Right renal cortex interstitium (tissue), 3 donors: ENCODE measurements at regions not wholly inside any gene's neighbourhood (a gene's known extent, or its start where the extent isn't known, plus 50 kb on each side); places are given as distances from the start of the nearest gene placed in this dataset.
"Not testable (repeated sequence)": the region's sequence is repeated elsewhere in the genome, so short reads cannot be mapped to it uniquely, and the experiment has no call there.

Experiments used
- DNase-seq, 3 donors: peaks; one replicate each; pipeline ENCODE4 v3.0.0-alpha.2; 2013; ENCODE audit warnings: low read depth in 3 of 3, low spot score in 2 of 3

DNA sequence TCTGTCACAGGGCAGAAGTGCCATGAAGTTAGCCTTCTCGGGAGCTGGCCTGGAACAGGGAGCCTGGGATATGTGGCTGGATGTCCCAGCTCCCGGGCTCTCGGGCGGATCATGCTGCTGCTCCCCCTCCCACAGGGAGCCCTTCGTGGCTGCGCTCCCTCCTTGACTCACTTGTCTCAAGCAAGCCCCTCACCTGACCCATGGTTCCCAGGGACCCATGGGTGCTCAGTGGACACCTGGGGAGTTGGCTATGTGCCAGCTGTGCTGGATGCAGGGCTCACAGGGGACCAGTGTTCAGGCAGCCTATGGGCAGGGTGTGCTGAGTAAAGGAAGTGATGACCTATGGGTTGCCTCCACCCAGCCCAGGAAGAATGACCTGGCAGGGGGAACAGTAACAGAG lies 213.1 kb upstream of the SGCG start:
- no peak for DNase-seq

GRCh38 chr13:22979952-22980351 lies 200.8 kb upstream of the SGCG start:
- DNase-seq: no peak

GRCh38 chr13:22980936-22981335 lies 199.8 kb upstream of the SGCG start:
- no peak for DNase-seq

GRCh38 chr13:22993148-22993547 lies 187.6 kb upstream of the SGCG start:
- DNase-seq: no peak

DNA sequence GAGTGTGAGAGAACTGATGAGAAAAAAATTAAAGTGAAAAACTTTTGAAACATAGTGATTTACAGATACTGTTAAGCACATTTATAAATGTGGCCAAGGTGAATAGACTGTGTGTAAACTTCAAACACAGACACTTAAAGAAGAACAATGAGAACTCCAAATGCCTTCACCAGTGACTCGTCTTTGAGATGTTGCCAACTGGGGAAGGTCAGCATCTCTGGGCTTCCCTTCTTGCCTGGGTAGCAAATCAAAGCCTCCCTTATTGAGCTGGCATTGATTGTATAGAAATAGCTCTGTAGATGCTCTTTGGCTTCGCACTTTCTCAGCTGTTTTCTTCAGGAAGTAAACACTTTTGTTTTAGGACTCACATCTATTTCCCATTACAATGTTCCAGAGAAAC lies 177.3 kb upstream of the SGCG start:
- DNase-seq: no peak

DNA sequence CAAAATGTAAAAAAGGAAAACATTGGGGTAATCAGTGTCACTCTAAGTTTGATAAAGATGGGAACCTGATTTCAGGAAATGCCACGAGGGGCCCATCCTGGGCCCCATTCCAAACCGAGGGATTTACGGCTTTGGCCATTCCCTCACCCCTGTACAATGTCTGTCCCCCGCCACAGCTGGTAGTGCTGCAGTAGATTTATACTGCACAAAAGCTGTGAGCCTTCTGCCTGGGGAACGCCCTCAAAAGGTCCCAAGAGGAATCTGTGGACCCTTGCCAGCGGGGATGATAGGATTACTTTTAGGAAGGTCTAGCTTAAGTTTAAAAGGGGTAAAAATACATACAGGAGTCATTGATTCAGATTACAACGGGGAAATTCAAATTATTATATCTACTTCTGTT lies 173.4 kb upstream of the SGCG start:
- DNase-seq: peak; percentile 13 to 46 (median 16)

DNA sequence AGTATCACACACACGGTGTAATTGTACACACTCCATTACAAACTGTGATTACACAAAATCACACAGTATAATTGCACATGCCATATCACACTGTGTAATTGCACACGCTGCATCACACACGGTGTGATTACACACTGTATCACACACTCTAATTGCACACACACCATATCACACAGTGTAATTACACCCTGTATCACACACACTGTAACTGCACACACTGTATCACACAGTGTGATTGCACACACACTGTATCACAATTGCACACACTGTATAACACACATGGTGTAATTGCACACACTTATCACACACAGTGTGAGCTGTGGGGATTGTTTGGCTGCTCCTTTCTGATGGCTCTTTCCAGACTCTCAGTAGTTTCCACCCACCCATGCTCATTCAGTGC lies 162.6 kb upstream of the SGCG start:
- DNase-seq: no peak

DNA sequence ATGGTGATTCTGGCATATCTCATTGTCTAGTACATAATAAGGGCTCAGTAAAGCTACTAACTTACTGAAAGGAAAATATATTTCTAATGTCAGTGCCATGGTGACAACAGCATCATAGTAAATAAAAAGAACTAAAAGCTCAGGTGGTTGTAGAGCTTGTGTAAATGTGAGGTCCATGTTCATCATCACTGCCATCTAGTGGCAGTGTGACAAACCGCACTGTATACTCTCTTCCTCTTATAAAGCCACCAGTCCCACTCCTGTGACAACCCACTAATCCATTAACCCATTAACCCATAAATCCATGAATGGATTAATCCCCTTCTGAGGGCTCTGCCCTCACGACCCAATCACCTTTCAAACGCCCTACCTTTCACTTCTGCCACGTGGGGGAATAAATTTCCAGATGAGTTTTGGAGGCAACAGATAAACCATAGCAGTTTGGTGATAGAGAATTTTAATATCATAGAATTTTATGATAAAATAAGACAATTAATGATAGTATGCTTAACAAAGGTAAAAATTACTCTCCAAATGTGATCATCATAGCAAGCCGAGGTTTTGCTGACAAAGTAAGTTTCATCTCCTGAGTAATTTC lies 160.4 kb upstream of the SGCG start:
- peak; percentile 39 to 49 (median 48) for DNase-seq

- DNase-seq: no peak
Measured at GRCh38 chr13:23021906-23022305, 158.9 kb upstream of the SGCG start.

DNA sequence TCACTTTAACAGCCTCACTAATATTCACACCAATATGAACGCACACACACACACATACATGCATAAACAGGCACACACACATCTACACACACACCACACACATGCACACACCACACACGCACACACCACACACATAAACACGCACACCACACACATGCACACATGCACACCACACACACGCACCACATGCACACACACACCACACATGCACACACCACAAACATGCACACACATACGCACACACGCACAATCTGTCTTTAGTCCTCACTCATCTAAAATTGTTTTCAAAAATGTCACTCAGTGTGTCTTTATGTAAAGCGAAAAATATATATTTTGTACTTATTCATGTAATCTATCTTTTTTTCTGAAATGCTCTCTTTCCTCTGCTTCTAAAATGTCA lies 158.1 kb upstream of the SGCG start:
- DNase-seq: no peak

GRCh38 chr13:23025864-23026608 lies 154.7 kb upstream of the SGCG start:
- DNase-seq: no peak

DNA sequence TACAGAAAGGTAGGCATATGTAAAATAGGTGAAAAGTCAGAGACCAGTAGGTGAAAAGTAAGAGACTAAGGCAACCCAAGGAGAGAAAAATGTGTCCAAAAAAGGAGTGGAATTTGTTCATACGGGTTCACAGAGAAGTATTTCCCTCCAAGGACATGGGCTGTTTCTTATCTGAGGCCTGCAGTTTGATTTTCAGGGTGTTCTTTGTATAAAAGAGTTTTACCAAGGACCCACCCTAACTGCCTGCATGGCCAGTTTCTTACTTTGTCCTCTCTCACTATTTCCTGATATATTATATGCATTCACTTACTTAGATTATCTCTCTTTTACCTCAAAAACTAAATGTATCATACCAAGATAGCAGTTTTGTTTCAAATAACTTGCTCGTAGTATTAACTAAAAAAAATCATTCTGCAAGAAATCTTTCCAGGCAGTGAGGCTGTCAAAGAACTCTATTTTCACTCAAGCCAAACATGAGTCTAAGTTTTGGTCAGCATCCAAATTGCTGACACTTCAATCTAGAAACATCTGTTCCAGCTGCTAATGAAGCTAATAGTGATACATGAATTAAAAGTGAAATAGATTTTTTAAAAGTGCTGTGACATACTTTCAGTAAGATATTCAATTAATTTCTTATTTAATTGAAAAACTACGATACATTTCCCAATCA lies 141.4 kb upstream of the SGCG start:
- no peak for DNase-seq

GRCh38 chr13:23042181-23042580 lies 138.6 kb upstream of the SGCG start:
- DNase-seq: no peak

DNA sequence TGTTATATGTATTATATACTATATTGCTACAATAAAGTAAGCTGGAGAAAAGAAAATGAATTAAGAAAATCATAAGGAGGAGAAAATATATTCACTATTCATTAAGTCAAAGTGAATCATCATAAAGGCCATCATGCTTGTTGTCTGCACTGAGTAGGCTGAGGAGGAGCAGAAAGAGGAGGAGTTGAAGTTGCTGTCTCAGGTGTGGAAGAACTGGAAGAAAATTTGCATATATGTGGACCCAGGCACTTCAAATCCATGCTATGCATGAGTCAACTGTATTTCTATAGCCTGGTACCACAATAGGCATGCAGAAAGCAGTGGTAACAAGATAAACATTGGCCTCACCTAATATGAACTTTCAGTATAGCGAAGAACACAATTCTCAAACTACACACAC lies 135.9 kb upstream of the SGCG start:
- DNase-seq: no peak

GRCh38 chr13:23050126-23050525 lies 130.7 kb upstream of the SGCG start:
- no peak for DNase-seq

GRCh38 chr13:23053711-23054110 lies 127.1 kb upstream of the SGCG start:
- DNase-seq: not testable (repeated sequence)

- no peak for DNase-seq
Measured at GRCh38 chr13:23059173-23059572, 121.6 kb upstream of the SGCG start.

GRCh38 chr13:23060959-23061358 lies 119.8 kb upstream of the SGCG start:
- DNase-seq: no peak

- no peak for DNase-seq
Measured at GRCh38 chr13:23067129-23067528, 113.7 kb upstream of the SGCG start.

GRCh38 chr13:23069566-23069965 lies 111.2 kb upstream of the SGCG start:
- no peak for DNase-seq

DNA sequence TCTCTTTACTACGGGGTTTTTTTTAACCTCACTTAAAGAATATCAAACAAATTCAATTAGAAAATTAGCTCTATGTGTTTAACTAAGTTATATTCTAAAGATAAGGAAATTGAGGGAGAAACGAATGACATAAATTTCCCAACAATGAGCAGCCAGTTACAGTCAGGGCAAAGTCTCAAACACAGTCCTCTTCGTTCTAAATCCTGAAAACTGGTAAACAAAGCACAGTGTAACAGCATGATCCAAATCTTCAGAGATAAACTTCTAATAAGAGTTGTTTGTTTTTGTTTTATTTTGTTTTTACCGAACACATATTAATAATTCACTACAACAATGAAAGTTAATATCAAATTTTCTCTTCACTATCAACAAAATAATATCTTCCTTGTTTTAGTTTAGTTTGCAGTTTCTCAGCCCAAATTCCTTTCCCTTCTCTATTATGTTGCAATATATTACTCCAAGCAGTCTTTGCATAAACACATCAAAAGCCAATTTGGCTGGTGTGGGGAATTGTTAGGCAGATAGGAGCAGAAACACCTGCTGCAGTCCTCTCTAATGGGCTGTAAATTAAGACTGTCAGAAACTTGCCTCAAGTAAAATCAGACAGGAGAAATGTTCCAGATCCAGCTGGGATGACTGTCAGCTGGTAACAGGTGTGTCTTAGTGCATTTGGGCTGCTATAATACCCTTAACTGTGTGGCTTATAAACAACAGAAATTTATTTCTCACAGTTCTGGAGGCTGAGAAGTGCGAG lies 106.5 kb upstream of the SGCG start:
- no peak for DNase-seq
